ENCODE measurements at regions not wholly inside any gene's neighbourhood (a gene's known extent, or its start where the extent isn't known, plus 50 kb on each side); places are given as distances from the start of the nearest gene placed in this dataset.
A peak's percentile ranks its signal among the peaks of the same experiment; 100 is the strongest.

DNA sequence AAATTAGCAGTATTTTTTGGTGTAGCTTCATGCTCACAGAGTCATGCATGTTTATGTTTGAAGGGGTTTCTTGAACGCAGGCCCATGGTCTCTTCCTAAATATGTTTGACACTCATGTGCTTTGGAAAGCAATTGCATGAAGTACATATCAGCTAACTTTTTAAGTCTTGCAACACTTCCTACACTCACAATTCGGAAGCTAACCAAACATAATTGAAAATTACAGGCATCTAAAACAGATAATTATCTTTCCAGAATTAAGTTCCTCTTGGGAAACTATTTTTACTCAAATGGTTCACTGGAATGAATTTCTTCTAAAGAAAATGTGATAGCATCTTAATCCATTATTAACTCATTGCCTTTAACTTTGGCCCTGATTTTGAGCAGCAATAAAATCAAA is 438.9 kb downstream of the RAP2B start (continued):
- TF ChIP-seq, protein P1, sequence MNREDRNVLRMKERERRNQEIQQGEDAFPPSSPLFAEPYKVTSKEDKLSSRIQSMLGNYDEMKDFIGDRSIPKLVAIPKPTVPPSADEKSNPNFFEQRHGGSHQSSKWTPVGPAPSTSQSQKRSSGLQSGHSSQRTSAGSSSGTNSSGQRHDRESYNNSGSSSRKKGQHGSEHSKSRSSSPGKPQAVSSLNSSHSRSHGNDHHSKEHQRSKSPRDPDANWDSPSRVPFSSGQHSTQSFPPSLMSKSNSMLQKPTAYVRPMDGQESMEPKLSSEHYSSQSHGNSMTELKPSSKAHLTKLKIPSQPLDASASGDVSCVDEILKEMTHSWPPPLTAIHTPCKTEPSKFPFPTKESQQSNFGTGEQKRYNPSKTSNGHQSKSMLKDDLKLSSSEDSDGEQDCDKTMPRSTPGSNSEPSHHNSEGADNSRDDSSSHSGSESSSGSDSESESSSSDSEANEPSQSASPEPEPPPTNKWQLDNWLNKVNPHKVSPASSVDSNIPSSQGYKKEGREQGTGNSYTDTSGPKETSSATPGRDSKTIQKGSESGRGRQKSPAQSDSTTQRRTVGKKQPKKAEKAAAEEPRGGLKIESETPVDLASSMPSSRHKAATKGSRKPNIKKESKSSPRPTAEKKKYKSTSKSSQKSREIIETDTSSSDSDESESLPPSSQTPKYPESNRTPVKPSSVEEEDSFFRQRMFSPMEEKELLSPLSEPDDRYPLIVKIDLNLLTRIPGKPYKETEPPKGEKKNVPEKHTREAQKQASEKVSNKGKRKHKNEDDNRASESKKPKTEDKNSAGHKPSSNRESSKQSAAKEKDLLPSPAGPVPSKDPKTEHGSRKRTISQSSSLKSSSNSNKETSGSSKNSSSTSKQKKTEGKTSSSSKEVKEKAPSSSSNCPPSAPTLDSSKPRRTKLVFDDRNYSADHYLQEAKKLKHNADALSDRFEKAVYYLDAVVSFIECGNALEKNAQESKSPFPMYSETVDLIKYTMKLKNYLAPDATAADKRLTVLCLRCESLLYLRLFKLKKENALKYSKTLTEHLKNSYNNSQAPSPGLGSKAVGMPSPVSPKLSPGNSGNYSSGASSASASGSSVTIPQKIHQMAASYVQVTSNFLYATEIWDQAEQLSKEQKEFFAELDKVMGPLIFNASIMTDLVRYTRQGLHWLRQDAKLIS (CRISPR knock-in tag; IDR thresholded peaks at IDR 0.05; ENCODE audit: borderline replicate concordance), result no peak
- no peak for TF ChIP-seq FOXJ3 (CRISPR knock-in tag; IDR thresholded peaks at IDR 0.05; ENCODE audit: borderline replicate concordance)
- TF ChIP-seq TP53 (CRISPR knock-in tag; IDR thresholded peaks at IDR 0.05), result no peak
- TF ChIP-seq, protein P2, sequence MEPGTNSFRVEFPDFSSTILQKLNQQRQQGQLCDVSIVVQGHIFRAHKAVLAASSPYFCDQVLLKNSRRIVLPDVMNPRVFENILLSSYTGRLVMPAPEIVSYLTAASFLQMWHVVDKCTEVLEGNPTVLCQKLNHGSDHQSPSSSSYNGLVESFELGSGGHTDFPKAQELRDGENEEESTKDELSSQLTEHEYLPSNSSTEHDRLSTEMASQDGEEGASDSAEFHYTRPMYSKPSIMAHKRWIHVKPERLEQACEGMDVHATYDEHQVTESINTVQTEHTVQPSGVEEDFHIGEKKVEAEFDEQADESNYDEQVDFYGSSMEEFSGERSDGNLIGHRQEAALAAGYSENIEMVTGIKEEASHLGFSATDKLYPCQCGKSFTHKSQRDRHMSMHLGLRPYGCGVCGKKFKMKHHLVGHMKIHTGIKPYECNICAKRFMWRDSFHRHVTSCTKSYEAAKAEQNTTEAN (CRISPR knock-in tag; IDR thresholded peaks at IDR 0.05), result no peak
- TF ChIP-seq, protein P3, sequence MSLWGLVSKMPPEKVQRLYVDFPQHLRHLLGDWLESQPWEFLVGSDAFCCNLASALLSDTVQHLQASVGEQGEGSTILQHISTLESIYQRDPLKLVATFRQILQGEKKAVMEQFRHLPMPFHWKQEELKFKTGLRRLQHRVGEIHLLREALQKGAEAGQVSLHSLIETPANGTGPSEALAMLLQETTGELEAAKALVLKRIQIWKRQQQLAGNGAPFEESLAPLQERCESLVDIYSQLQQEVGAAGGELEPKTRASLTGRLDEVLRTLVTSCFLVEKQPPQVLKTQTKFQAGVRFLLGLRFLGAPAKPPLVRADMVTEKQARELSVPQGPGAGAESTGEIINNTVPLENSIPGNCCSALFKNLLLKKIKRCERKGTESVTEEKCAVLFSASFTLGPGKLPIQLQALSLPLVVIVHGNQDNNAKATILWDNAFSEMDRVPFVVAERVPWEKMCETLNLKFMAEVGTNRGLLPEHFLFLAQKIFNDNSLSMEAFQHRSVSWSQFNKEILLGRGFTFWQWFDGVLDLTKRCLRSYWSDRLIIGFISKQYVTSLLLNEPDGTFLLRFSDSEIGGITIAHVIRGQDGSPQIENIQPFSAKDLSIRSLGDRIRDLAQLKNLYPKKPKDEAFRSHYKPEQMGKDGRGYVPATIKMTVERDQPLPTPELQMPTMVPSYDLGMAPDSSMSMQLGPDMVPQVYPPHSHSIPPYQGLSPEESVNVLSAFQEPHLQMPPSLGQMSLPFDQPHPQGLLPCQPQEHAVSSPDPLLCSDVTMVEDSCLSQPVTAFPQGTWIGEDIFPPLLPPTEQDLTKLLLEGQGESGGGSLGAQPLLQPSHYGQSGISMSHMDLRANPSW (CRISPR knock-in tag; conservative IDR thresholded peaks at IDR 0.05; ENCODE audit: low read depth), result no peak
- no peak for TF ChIP-seq ETV6 (CRISPR knock-in tag; IDR thresholded peaks at IDR 0.05)
- TF ChIP-seq, protein P4, sequence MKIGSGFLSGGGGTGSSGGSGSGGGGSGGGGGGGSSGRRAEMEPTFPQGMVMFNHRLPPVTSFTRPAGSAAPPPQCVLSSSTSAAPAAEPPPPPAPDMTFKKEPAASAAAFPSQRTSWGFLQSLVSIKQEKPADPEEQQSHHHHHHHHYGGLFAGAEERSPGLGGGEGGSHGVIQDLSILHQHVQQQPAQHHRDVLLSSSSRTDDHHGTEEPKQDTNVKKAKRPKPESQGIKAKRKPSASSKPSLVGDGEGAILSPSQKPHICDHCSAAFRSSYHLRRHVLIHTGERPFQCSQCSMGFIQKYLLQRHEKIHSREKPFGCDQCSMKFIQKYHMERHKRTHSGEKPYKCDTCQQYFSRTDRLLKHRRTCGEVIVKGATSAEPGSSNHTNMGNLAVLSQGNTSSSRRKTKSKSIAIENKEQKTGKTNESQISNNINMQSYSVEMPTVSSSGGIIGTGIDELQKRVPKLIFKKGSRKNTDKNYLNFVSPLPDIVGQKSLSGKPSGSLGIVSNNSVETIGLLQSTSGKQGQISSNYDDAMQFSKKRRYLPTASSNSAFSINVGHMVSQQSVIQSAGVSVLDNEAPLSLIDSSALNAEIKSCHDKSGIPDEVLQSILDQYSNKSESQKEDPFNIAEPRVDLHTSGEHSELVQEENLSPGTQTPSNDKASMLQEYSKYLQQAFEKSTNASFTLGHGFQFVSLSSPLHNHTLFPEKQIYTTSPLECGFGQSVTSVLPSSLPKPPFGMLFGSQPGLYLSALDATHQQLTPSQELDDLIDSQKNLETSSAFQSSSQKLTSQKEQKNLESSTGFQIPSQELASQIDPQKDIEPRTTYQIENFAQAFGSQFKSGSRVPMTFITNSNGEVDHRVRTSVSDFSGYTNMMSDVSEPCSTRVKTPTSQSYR (CRISPR knock-in tag; IDR thresholded peaks at IDR 0.05), result no peak
- TF ChIP-seq GTF2I (CRISPR knock-in tag; conservative IDR thresholded peaks at IDR 0.05), result no peak

DNA sequence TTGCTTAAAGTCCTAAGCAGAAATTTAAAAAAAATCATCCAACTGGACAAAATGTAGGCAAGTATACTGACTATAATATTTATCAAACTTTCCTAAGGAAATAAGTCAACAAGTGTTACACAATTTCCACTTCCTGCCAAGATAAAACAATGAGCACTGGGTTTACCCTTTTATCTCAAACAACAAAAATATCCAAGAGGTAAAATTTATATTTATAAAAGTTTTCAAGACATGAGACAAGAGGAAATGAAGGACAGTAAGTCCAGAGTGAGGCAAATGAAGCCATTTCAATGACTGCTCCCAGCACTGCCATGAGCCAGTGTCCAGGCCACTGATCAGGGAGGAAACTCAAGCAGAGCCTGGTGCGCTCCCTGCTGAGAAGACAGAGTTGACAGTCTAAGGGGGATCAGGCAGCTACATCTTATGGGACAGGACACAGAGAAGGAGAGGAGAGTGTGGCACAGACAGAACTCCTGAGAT is 439.4 kb downstream of the RAP2B start:
- CTCF ChIA-PET, result no interaction called here
- Mint-ChIP-seq H3K4me1 (0 out of 2 replicates have a peak, but pooled peaks cover 3% of the 10 kb centered on the region), H3K4me3 (no peak overlapping the region), H3K27me3 (ENCODE audit: low read depth) (no peaks in the 10 kb centered on the region), H3K27ac (no peak overlapping the region), H3K9me3 (no peaks in the 10 kb centered on the region), H3K36me3 (no peaks in the 10 kb centered on the region)
- POLR2A ChIA-PET, result interaction anchor here (0.6 kb wide), 1 partner anchor 358 kb away, joined by 3 read pairs; no protein-coding TSS in a partner anchor
- TF ChIP-seq, protein P5, sequence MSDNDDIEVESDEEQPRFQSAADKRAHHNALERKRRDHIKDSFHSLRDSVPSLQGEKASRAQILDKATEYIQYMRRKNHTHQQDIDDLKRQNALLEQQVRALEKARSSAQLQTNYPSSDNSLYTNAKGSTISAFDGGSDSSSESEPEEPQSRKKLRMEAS (CRISPR knock-in tag; IDR thresholded peaks at IDR 0.05), result no peak
- TF ChIP-seq, protein P6, sequence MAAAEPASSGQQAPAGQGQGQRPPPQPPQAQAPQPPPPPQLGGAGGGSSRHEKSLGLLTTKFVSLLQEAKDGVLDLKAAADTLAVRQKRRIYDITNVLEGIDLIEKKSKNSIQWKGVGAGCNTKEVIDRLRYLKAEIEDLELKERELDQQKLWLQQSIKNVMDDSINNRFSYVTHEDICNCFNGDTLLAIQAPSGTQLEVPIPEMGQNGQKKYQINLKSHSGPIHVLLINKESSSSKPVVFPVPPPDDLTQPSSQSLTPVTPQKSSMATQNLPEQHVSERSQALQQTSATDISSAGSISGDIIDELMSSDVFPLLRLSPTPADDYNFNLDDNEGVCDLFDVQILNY (CRISPR knock-in tag; IDR thresholded peaks at IDR 0.05), result no peak
- TF ChIP-seq TCF7 (CRISPR knock-in tag; IDR thresholded peaks at IDR 0.05; ENCODE audit: low read depth), result no peak
- TF ChIP-seq ESRRA (CRISPR knock-in tag; IDR thresholded peaks at IDR 0.05; ENCODE audit: borderline replicate concordance), result no peak
- TF ChIP-seq NFYB (CRISPR knock-in tag; conservative IDR thresholded peaks at IDR 0.05; ENCODE audit: low read depth), result no peak
- TF ChIP-seq SMAD4 (CRISPR knock-in tag; IDR thresholded peaks at IDR 0.05), result no peak
- TF ChIP-seq, protein P3 (CRISPR knock-in tag; conservative IDR thresholded peaks at IDR 0.05; ENCODE audit: low read depth), result no peak
- no peak for TF ChIP-seq MYBL2 (CRISPR knock-in tag; IDR thresholded peaks at IDR 0.05)
- TF ChIP-seq, protein P7, sequence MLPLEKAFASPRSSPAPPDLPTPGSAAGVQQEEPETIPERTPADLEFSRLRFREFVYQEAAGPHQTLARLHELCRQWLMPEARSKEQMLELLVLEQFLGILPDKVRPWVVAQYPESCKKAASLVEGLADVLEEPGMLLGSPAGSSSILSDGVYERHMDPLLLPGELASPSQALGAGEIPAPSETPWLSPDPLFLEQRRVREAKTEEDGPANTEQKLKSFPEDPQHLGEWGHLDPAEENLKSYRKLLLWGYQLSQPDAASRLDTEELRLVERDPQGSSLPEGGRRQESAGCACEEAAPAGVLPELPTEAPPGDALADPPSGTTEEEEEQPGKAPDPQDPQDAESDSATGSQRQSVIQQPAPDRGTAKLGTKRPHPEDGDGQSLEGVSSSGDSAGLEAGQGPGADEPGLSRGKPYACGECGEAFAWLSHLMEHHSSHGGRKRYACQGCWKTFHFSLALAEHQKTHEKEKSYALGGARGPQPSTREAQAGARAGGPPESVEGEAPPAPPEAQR (CRISPR knock-in tag; IDR thresholded peaks at IDR 0.05), result no peak
- TF ChIP-seq HMGA2 (CRISPR knock-in tag; IDR thresholded peaks at IDR 0.05), result no peak
- no peak for TF ChIP-seq TP53 (CRISPR knock-in tag; IDR thresholded peaks at IDR 0.05)
- ATAC-seq (no peak), DNase-seq (ENCODE audit: low spot score) (peak; percentile 15)

Measured in WTC11 (cell line).